OCI-LY3 (cell line): ENCODE measurements at regions not wholly inside any gene's neighbourhood (a gene's known extent, or its start where the extent isn't known, plus 50 kb on each side); places are given as distances from the start of the nearest gene placed in this dataset.

Experiments used
- H2AFZ ChIP-seq: fragments of 200-600, 300-600 bp; shearing (Covaris generic); 2 replicates; pipeline ENCODE4 v1.6.0; 2014; ENCODE audit warnings: antibody characterized with exemption, low read depth, low read length
- H3K27ac ChIP-seq: fragments of 200-600, 300-600 bp; sonication (generic); 2 replicates; pipeline ENCODE4 v1.5.1; 2014; ENCODE audit warnings: mild to moderate bottlenecking, low read length, moderate library complexity, mixed read lengths
- H3K27me3 ChIP-seq: fragments of 200-600, 300-600 bp; sonication (generic); 2 replicates; pipeline ENCODE4 v1.6.1; 2014; ENCODE audit warnings: low read depth, low read length, mixed read lengths
- H3K36me3 ChIP-seq: fragments of 200-600, 300-600 bp; sonication (generic); replicated peaks from 2 replicates; pipeline ENCODE3; 2014; ENCODE audit warnings: low read depth, low read length, mixed read lengths
- H3K4me1 ChIP-seq: fragments of 300-600, 200-600 bp; sonication (generic); 2 replicates; pipeline ENCODE4 v1.6.1; 2014; ENCODE audit warnings: low read length, mixed read lengths
- H3K4me2 ChIP-seq: fragments of 200-600, 300-600 bp; sonication (generic); 2 replicates; pipeline ENCODE4 v1.6.1; 2014; ENCODE audit warnings: low read length, mixed read lengths
- H3K4me3 ChIP-seq: fragments of 300-600, 200-600 bp; sonication (generic); 2 replicates; pipeline ENCODE4 v1.5.1; 2014; ENCODE audit warnings: antibody characterized with exemption, mild to moderate bottlenecking, low read length, moderate library complexity
- H3K79me2 ChIP-seq: fragments of 300-600, 200-600 bp; shearing (Covaris generic); 2 replicates; pipeline ENCODE4 v1.6.1; 2014; ENCODE audit warnings: mild to moderate bottlenecking, low read length, mixed read lengths
- H3K9ac ChIP-seq: fragments of 300-600, 200-600 bp; shearing (Covaris generic); 2 replicates; pipeline ENCODE4 v1.6.0; 2014; ENCODE audit warnings: mild to moderate bottlenecking, low read length, moderate library complexity
- H3K9me3 ChIP-seq: fragments of 200-600, 300-600 bp; shearing (Covaris generic); 2 replicates; pipeline ENCODE4 v1.6.1; 2014; ENCODE audit warnings: low read length, mixed read lengths; ENCODE audit not compliant: insufficient read depth
- H4K20me1 ChIP-seq: fragments of 200-600, 300-600 bp; sonication (generic); 2 replicates; pipeline ENCODE4 v1.6.1; 2016; ENCODE audit warnings: low read length, mixed read lengths; ENCODE audit not compliant: insufficient read depth
- CTCF ChIP-seq: fragments of 200-600, 300-600 bp; sonication (generic); IDR thresholded peaks from 2 replicates; pipeline ENCODE4 v1.5.1; 2014; ENCODE audit warnings: antibody characterized with exemption, low read length, low read depth
- EZH2phosphoT487 ChIP-seq: fragments of 200-600 bp; shearing (Covaris generic); IDR thresholded peaks from 2 replicates; pipeline ENCODE4 v1.6.1; 2018; ENCODE audit warnings: antibody characterized with exemption, mixed run types, low read depth

GRCh38 chr12:18908191-18908590, 170.3 kb downstream of the CAPZA3 start:
- H3K79me2 ChIP-seq, result no peaks in the 10 kb centered on the region
- no peak overlapping the region for H3K27ac ChIP-seq
- H3K36me3 ChIP-seq, result no peaks in the 10 kb centered on the region
- H3K9me3 ChIP-seq, result no peaks in the 10 kb centered on the region
- H3K27me3 ChIP-seq, result no peaks in the 10 kb centered on the region
- TF ChIP-seq EZH2phosphoT487, result no peak
- no peak for TF ChIP-seq CTCF
- H4K20me1 ChIP-seq, result no peaks in the 10 kb centered on the region
- no peak overlapping the region for H3K4me3 ChIP-seq
- no peak overlapping the region for H3K9ac ChIP-seq
- no peak overlapping the region for H3K4me2 ChIP-seq
- H3K4me1 ChIP-seq, result no peaks in the 10 kb centered on the region
- no peak overlapping the region for H2AFZ ChIP-seq

- H2AFZ ChIP-seq, result no peak overlapping the region
- H3K27ac ChIP-seq, result no peak overlapping the region
- no peaks in the 10 kb centered on the region for H3K36me3 ChIP-seq
- no peaks in the 10 kb centered on the region for H3K79me2 ChIP-seq
- H3K4me3 ChIP-seq, result no peak overlapping the region
- no peak overlapping the region for H3K9ac ChIP-seq
- H3K27me3 ChIP-seq, result no peaks in the 10 kb centered on the region
- H4K20me1 ChIP-seq, result no peaks in the 10 kb centered on the region
- H3K4me1 ChIP-seq, result no peaks in the 10 kb centered on the region
- TF ChIP-seq EZH2phosphoT487, result no peak
- TF ChIP-seq CTCF, result no peak
- no peak overlapping the region for H3K4me2 ChIP-seq
- no peaks in the 10 kb centered on the region for H3K9me3 ChIP-seq
These were observed 182.1 kb downstream of the CAPZA3 start for GRCh38 chr12:18919871-18920511.

- H3K4me2 ChIP-seq, result no peak overlapping the region
- H4K20me1 ChIP-seq, result no peaks in the 10 kb centered on the region
- no peak overlapping the region for H2AFZ ChIP-seq
- TF ChIP-seq EZH2phosphoT487 (no peak), CTCF (no peak)
- no peaks in the 10 kb centered on the region for H3K27me3 ChIP-seq
- H3K4me1 ChIP-seq, result no peaks in the 10 kb centered on the region
- H3K9me3 ChIP-seq, result no peaks in the 10 kb centered on the region
- H3K4me3 ChIP-seq, result no peak overlapping the region
- H3K36me3 ChIP-seq, result no peaks in the 10 kb centered on the region
- no peaks in the 10 kb centered on the region for H3K79me2 ChIP-seq
- no peak overlapping the region for H3K9ac ChIP-seq
- H3K27ac ChIP-seq, result no peak overlapping the region
These were observed 184.9 kb downstream of the CAPZA3 start for GRCh38 chr12:18922851-18923250.

GRCh38 chr12:18923721-18924120, 185.8 kb downstream of the CAPZA3 start:
- Histone ChIP-seq H2AFZ (0 out of 2 replicates have a peak overlapping the region, but pooled peaks have one; percentile 46), H3K27ac (no peak overlapping the region), H3K36me3 (no peaks in the 10 kb centered on the region), H3K79me2 (no peaks in the 10 kb centered on the region), H3K27me3 (no peaks in the 10 kb centered on the region), H3K4me3 (no peak overlapping the region), H4K20me1 (no peaks in the 10 kb centered on the region), H3K4me1 (no peaks in the 10 kb centered on the region), H3K4me2 (no peak overlapping the region), H3K9me3 (no peaks in the 10 kb centered on the region), H3K9ac (no peak overlapping the region)
- TF ChIP-seq CTCF (no peak), EZH2phosphoT487 (no peak)
